SU-DHL-6 (cell line): ENCODE measurements at regions not wholly inside any gene's neighbourhood (a gene's known extent, or its start where the extent isn't known, plus 50 kb on each side); places are given as distances from the start of the nearest gene placed in this dataset.

Experiments
- EZH2phosphoT487 ChIP-seq: fragments of 200-600 bp; sonication (generic), shearing (Covaris generic); conservative IDR thresholded peaks from 2 replicates; pipeline ENCODE4 v1.6.1; 2018; ENCODE audit warnings: mild to moderate bottlenecking, antibody characterized with exemption, low read length, moderate library complexity, mixed read lengths
- TF ChIP-seq, protein P1 (sequence below): fragments of 200-600 bp; sonication (generic); IDR thresholded peaks from one replicate; pipeline ENCODE4 v1.5.1; 2017; ENCODE audit warnings: antibody characterized with exemption, mild to moderate bottlenecking, low read length, moderate library complexity; ENCODE audit not compliant: insufficient read depth, poor library complexity, severe bottlenecking

DNA sequence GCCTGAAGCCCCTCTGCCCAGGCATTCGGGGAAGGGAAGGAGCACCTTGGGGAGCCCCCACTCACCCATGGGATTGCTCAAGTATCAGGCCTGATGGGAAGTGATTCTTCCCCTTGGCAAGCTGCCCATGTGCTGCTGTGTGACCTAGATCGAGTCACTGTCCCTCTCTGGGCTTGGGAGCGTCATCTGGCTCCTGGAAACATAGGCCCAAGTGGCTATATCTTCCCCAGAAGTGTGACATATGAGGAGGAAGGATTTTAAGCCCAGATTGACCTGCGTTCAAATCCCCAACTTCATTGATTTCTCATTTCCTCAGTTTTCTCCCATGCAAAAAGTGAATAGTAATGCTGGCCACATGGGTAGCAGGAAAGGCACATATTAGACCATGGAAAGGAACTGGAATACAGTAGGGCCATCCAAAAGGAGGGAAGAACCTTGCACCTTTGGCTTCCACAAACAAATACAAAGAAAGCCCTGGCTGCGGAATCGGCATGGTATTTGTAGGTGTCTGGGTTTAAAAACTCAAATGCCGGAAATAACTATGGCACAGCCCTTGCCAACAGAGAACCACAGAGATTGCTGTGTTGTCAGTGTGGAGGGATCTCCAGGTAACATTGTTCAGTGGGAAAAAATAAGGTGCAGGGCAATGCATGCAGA is 169.5 kb upstream of the ZMIZ1 start:
- TF ChIP-seq, protein P1, sequence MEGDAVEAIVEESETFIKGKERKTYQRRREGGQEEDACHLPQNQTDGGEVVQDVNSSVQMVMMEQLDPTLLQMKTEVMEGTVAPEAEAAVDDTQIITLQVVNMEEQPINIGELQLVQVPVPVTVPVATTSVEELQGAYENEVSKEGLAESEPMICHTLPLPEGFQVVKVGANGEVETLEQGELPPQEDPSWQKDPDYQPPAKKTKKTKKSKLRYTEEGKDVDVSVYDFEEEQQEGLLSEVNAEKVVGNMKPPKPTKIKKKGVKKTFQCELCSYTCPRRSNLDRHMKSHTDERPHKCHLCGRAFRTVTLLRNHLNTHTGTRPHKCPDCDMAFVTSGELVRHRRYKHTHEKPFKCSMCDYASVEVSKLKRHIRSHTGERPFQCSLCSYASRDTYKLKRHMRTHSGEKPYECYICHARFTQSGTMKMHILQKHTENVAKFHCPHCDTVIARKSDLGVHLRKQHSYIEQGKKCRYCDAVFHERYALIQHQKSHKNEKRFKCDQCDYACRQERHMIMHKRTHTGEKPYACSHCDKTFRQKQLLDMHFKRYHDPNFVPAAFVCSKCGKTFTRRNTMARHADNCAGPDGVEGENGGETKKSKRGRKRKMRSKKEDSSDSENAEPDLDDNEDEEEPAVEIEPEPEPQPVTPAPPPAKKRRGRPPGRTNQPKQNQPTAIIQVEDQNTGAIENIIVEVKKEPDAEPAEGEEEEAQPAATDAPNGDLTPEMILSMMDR: no peak
- no peak for TF ChIP-seq EZH2phosphoT487
